HEK293T (cell line): ENCODE measurements at regions not wholly inside any gene's neighbourhood (a gene's known extent, or its start where the extent isn't known, plus 50 kb on each side); places are given as distances from the start of the nearest gene placed in this dataset.

Experiments used
- ELF4 ChIP-seq: fragments of 450-650 bp; IDR thresholded peaks from 2 replicates; pipeline ENCODE4 v1.6.1; 2017; ENCODE audit warnings: antibody characterized with exemption
- L3MBTL2 ChIP-seq: fragments of 450-650 bp; conservative IDR thresholded peaks from 2 replicates; pipeline ENCODE4 v1.6.1; 2016; ENCODE audit warnings: mild to moderate bottlenecking
- SUZ12 ChIP-seq: fragments of 450-650 bp; IDR thresholded peaks from 2 replicates; pipeline ENCODE4 v1.6.1; 2016; ENCODE audit warnings: mild to moderate bottlenecking
- TARDBP ChIP-seq: fragments of 450-650 bp; IDR thresholded peaks from 2 replicates; pipeline ENCODE4 v1.6.1; 2016
- ZNF384 ChIP-seq: fragments of 450-650 bp; IDR thresholded peaks from 2 replicates; pipeline ENCODE4 v1.6.1; 2016
- TF ChIP-seq, protein P1 (sequence below): fragments of 450-650 bp; IDR thresholded peaks from 2 replicates; pipeline ENCODE4 v1.6.1; 2016

DNA sequence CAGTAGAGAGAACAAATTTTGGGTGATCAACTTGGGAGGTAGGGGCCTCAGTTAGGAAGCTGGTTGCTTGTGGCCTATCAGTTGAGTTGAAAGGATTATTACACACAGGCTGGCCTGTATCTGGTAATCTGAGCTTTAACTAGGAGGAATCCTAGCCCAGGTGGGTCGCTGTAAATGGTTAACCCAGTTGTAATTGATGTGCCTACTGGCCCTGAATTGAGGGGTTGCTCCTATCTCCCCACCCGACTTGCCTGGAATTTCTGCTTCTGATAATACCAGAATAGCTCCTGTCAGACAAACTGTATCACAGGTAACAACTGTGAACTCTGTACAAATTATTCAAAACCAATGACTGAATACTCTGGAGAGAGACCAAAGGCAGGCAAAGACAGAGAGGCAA is 210.4 kb upstream of the RUNX1 start:
- TF ChIP-seq SUZ12 (no peak), TARDBP (no peak), L3MBTL2 (no peak), ZNF384 (no peak), ELF4 (no peak)
- TF ChIP-seq, protein P1, sequence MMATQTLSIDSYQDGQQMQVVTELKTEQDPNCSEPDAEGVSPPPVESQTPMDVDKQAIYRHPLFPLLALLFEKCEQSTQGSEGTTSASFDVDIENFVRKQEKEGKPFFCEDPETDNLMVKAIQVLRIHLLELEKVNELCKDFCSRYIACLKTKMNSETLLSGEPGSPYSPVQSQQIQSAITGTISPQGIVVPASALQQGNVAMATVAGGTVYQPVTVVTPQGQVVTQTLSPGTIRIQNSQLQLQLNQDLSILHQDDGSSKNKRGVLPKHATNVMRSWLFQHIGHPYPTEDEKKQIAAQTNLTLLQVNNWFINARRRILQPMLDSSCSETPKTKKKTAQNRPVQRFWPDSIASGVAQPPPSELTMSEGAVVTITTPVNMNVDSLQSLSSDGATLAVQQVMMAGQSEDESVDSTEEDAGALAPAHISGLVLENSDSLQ, result no peak
